SKM-1 treated with dmso at 0.1 percent for 144 hours (cell line): ENCODE measurements at regions not wholly inside any gene's neighbourhood (a gene's known extent, or its start where the extent isn't known, plus 50 kb on each side); places are given as distances from the start of the nearest gene placed in this dataset.
"Not testable (repeated sequence)": the region's sequence is repeated elsewhere in the genome, so short reads cannot be mapped to it uniquely, and the experiment has no call there.

ENCODE experiments used
- DNase-seq: peaks from one replicate; lab custom pipeline; 2025; ENCODE audit not compliant: unreplicated experiment; lab: John Stamatoyannopoulos, UW

DNA sequence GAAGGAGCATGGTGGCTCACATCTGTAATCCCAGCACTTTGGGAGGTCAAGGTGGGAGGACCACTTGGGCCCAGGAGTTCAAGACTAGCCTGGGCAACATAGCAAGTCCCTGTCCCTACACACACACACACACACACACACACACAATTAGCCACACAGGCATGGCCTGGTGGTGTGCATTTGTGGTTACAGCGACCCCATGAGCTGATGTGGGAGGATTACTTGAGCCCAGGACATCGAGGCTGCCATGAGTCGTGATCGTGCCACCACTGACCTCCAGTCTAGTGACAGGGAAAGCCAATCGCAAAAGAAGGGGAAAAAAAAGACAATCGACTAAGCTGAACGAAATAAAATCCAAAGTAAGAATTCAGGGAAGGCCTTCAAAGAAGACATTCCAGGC is 67.9 kb downstream of the TBX3 start:
- DNase-seq, result no peak

DNA sequence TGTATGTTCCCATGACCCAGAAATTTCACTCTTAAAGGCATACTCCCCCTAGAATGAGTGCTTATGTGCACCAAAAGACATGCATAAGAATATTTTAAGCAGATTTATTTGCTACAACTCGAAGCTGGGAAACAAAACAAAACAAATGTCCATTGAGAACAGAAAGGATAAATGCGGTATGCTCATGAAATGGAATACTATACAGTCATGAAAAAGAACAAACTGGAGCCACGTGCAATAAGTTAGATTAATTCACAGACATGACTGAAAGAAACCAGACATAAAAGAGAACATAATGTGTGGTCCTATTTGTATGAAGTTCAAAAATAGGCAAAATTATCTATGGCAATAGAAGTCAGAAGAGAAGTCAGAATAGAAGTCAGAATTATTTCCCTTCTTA is 69.9 kb downstream of the TBX3 start:
- no peak for DNase-seq

DNA sequence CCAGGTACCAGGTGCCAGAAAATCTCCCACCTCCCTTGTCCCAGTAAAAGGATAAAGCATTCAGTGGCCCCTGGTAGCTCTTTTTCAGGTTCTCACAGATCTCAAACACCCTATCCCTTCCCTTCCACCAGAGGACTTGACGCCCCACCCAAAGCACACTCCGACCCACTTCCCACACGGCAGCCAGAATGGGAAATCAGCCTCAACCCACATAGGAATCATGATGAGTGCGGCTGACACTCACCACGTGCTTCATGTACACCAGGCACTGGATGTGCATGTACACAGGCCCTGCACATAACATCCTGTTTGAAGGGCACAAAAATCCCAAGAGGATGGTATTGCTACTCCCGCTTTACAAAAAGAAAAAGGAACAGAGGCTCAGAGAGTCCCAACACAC is 71.9 kb downstream of the TBX3 start:
- DNase-seq, result no peak

DNA sequence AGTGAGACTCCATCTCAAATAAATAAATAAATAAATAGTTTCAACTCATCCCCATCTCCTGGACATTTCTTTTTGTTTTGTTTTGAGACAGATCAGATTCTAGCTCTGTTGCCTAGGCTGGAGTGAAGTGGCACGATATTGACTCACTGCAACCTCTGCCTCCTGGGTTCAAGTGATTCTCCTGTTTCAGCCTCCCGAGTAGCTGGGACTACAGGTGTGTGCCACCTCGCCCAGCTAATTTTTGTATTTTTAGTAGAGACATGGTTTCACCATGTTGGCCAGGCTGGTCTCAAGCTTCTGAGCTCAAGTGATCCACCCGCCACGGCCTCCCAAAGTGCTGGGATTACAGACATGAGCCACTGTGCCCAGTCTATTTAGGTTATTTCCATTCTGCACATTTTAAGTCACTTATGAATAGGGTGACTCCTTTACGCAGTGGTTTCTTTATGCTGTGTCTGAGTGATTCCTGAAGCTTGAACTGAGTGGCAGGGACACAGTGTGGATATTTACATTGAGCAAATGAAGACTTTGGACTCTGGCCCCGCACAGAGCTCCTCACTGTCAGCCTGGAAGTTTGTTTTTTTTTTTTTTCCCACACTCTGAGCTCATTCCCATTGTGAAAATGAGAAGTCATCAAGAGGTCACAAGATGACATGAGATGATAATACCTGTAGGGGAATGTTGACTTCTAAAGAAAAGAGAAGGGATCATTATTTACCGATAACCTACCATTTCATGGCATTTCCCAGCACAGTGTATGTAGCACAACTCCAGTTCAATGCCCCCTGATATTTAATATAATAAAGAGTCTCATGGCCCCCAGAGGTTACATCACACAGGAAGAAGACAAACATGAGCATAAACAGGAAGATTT is 72.6 kb downstream of the TBX3 start:
- DNase-seq, result no peak

DNA sequence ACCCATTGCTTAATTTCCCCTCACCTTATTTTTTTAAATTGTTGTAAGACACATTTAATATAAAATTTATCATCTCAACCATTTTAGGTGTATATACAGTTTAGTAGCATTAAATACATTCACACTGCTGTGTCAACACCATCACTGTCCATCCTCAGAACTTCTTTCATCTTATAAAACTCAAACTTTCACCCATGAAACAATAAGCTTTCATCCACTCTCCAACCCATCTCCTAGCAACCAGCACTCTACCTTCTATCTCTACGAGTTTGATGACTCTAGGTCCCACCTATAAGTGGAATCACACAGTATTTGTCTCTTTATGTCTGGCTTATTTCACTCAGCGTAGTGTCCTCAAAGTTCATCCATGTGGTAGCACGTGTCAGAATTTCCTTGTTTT is 75.5 kb downstream of the TBX3 start:
- no peak for DNase-seq

DNA sequence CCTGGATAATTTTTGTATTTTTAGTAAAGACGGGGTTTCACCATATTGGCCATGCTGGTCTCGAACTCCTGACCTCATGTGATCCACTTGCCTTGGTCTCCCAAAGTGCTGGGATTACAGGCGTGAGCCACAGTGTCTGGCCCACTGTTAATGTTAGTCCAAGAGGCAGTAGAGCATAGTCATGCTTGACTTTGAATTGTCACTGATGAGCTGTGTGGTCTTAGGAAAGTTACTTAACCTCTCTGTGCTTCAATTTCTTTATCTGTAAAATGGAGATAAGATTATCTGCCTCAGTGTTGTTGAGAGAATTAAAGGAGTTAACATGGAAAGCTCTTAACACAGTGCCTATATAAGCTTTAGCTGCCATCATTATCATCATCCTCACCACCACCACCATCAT is 78.1 kb downstream of the TBX3 start:
- DNase-seq, result no peak

DNA sequence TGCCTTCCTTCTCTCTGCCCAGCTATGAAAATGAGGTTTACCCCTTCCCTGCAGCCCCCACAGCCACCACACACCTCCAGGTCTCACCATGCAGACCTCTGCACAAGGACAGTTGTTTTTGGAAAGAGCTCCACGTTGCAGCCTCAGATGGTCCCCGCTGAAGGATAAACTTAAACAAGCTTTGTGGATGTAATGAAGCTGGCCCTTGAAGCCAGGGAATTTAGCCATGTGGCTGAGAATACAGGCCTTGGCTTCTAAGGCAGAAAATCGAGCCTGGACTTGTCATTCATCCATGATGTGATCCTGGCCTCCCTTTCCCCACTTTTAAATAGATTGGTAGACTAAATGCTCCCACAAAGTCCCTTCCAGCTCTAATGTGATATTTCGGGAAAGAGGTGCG is 79.4 kb downstream of the TBX3 start:
- DNase-seq, result no peak

DNA sequence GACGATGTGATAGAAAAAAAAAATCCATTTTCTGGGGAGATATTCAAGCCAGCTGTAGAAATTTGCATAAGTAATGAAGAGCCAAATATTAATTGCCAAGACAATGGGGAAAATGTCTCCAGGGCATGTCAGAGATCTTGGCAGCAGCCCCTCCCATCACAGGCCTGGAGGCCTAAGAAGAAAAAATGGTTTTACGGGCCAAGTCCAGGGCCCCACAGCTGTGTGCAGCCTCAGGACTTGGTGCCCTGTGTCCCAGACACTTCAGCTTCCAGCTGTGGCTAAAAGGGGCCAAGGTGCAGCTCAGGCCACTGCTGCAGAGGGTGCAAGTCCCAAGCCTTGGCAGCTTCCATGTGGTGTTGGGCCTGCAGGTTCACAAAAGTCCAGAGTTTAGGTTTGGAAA is 83.4 kb downstream of the TBX3 start:
- DNase-seq, result not testable (repeated sequence)

DNA sequence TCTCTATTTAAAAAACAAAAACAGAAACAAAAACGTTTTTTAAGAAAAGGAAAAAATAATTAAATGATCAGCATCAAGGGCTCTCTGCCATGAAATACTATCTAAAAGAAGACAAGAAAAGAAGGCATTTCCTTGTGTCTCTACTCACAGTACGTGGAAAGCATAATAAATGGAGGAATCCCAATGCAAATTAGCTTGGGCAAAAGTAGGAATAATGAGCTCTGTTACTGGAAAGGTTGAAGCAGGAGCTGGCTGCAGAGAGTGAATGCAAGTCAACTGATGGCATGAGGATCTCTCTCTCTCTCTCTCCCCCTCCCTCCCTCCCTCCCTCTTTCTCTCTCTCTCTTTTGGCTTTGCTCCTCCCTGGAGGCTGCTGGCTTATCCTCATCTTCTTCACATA is 85.9 kb downstream of the TBX3 start:
- DNase-seq, result no peak

DNA sequence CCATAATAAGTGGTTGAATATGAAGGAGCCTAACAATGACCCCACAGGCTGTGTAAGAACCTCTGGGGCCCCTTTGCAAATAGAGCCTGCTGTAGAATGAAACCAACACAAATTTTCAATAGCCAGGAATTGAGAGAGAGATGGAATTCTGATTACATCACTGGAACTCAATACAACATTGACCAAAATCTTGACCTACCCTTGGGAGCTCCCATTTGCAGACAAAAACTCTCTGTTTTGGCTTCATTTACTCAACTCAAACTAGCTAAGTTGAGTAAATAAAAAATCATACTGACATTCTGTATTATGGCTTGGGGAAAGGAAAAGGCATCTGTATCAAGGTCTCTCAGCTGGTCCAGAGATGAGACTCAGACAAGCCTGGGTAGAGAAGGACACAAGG is 91.0 kb downstream of the TBX3 start:
- DNase-seq, result no peak

DNA sequence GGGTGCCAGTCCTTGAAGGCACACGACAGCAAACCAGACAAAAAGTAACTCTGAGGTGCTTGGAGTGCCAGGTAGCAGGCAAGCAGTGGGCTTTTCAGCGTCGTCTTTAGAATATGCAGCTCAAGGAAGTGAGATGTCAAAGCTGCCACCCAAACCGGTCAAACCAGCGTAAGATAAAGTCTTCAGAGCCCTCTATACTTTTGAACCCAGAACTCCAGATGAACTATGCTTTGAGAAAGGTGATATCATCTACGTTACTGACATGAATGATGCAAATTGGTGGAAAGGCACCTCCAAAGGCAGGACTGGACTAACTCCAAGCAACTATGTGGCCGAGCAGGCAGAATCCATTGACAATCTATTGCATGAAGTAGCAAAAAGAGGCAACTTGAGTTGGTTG is 95.9 kb downstream of the TBX3 start:
- DNase-seq, result no peak

DNA sequence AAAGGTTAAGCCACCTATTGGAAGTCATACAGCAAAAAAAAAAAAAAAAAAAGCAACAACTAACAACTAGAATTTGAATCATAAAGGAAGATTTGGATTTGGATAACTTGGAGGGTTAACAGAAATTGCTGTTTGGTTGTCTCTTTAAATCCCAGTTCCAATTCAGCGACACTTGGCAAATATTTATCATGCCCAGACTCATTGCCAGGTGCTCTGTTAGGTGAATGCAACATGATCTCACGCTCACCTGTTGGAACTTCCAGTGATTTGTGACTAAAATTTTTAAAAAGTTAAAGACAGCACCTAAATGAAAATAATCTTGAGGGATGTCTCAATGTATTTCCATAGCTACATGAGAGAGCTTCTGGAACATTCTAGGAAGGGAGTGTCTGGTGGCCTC is 103.7 kb downstream of the TBX3 start:
- DNase-seq, result no peak

DNA sequence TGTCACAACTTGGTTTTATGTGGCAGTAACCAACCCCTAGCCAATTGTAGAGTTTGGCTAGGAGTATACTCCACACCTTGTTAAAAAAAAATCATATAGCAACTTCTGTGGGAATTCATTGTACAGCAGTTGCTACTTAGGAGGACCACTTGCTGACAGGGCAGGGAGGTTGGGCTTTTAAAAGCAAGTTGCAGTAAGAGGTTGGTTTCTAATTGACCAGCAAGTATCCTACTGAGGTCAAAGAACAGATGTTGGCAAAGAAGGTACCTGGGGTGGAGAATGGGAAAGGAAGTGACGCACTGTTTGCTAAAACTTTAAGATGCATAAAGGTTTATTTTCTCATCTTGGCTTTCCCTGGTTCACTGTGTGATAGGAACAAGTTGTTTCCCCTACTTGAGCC is 104.6 kb downstream of the TBX3 start:
- no peak for DNase-seq

DNA sequence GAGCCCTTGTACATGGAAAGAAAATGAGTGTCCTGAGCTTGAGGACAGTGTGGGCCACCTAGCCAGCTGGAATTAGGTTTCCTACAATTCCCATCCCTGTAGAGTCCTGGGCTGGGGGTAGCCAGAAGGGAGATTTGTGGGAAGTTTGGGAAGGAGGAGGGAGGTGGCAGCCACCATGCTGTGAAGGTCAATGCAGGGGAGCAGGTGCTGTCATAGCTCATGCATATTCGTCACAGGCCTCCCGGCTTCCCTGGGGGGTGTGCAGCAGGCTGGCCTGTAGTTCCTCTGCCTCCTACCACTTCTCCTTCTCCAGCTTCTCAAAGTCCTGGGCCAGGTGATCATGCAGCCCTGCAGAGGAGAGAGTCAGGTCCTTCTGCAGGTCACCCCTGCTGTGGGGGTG is 121.3 kb downstream of the TBX3 start:
- DNase-seq, result no peak

DNA sequence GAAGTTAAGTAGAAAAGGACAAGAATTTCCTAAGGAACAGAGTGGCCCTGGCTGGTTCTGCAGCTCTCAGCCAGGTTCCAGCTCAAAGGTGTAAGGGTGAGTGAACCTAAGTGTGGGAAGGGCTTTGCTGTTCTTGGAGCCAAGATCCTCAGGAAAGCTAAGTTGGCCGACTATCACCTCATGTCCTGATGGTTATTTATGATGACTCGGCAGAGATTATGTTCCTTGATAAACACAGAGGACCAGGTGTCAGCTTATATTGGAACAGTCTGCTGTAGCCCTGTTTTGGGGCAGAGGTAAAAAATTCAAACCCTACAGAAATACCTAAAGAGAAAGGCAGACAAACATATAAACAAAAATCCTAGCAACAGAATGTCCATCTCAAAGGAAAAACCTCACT is 128.5 kb downstream of the TBX3 start:
- no peak for DNase-seq

DNA sequence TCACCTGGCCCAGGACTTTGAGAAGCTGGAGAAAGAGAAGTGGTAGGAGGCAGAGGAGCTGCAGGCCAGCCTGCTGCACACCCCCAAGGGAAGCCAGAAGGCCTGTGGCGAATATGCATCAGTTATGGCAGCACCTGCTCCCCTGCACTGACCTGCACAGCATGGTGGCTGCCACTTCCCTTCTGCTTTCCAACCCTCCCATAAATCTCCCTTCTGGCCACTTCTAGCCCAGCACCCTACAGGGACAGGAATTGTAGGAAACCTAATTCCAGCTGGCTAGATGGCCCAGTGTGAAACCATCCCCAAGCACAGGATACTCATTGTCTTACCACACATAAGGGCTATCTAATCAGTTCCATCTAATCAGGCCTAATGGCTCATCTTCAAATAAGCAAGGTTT is 136.3 kb downstream of the TBX3 start:
- no peak for DNase-seq

DNA sequence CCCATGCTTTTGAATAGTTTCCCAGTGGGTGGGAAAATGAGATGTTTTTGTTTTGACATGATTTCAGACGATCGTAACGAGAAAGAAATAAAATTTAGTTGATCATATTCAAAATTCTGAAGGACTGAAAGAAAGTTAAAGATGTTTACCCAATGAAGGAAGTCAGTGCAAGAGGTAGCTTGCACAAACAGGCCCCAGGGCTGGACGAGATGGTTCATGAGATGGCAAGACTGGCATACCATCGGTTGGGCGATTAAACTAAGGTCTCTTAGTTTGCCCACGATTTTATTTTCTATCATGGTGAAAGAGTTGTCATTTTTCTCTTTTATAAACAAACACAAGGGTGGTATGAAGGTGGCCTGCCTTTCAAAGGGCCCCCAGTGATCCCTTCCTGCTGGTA is 124.5 kb upstream of the TBX5 start:
- DNase-seq, result no peak

DNA sequence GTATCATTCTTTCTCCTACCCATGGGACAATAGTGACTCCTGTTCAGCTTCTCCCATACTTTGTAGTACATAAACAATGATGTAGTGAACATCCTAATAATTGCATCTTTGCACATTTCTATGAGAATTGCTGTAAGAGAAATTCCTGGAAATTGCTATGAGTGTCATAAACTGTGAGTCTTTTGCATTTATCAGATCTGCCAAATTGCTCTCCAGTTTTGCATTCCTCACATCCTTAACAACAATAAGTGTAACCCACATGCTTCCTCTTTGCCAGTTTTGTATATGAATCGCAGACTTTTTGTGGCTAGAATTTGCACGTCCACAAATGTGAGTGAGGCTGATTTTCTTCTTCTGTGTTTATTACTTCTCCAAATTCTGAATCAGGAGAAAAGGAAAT is 124.0 kb upstream of the TBX5 start:
- no peak for DNase-seq

DNA sequence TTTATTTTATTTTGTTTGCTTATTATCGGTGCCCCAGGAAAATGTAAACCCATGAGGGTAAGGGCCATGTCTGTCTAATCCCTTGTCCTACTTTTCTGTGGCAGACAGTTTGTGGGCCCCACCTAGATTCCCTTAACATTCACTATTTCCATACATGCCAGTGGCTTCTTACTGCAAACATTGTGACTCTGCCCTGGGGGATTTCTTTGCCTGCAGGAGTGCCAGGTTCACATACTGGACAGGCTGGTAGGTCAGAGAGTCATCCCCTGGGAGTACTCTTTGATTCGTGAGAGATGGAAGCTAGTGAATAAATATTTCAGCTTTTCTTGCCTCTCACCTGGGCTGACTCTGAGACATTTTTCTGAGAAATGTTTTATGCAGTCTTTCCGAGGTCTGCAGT is 122.8 kb upstream of the TBX5 start:
- DNase-seq, result no peak

DNA sequence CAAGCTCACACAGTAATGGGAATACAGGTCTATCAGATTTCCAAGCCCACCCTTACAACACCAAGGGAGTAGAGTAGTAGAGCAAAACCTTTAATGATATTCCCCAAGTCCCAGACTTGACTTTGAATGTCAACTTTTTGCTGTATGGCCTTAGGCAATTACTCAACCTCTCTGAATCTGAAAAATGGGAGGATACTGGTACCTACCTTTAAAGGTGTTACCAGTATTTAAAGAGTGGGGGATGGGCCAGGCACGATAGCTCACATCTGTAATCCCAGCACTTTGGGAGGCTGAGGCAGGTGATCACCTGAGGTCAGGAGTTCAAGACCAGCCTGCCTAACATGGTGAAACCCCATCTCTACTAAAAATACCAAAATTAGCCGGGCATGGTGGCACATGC is 115.2 kb upstream of the TBX5 start:
- not testable (repeated sequence) for DNase-seq

DNA sequence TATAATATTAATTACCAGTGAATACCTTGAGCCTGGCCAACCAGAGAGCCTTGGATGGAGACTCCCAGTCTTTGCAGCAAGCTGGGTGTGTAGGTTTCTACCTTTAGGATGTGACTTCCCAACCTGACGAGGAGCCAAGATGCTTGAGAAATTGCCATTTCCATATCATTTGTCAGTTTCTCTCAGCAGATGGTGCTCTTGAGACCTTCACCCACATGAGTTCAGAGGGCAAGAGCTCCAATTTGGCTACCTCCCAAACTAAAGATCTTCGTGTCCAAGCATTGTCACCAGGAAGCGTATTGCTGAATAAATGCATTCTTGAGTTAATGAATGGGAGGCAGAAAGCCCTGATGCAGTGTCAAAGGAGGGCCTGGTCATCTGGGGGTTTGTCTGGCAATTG is 106.4 kb upstream of the TBX5 start:
- no peak for DNase-seq

DNA sequence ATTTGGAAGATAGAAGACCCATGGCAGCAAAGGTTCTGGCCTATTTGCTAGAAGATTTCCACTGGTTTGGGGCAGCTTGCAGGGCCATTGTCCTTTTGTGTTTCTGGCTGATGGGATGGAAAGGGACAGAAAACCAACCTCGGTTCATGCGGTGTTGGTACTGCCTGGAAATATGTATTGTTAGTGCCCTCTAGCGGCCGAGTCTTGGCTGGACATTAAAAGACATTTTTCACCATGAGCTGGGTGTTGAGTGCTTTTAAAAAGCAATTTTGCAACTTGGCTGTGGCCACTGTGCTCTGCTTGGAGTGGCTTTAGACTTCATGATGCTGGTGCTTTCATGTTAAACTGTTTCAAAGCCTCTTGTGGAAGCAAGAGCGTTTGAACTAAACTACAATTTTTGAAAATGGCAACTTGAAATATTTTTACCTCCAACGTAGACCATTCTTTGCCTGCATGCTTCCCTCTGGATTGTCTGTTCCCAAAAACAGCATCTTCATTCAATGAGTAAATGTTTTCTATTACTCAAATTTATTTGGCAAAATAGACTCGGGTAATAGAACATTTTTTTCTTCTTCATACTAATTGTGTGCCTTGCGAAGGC is 102.7 kb upstream of the TBX5 start:
- peak; percentile 33 for DNase-seq

DNA sequence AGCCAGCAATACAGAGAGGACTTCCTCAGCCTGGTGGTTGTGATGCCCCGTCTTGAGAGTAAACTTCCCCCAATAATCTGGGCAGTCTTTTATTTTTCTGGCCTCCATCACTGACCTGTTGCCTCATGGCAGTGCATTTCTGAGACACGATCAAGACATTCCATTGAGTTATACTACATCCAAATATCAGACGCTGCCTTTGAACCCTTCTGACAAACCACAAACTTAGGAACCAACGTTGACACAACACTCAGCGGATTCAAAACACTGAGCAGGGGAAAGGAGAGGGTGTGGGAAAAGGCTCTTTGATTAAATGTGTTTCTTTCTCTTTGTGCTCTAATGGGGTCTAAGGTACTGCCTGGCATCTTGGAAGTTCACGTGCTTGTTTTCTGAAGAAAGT is 100.7 kb upstream of the TBX5 start:
- no peak for DNase-seq
